ENCODE measurements at regions not wholly inside any gene's neighbourhood (a gene's known extent, or its start where the extent isn't known, plus 50 kb on each side); places are given as distances from the start of the nearest gene placed in this dataset.

GRCh38 chr13:80988391-80989151 is 647.6 kb upstream of the SPRY2 start:
- Histone ChIP-seq H3K4me1 (no peaks in the 10 kb centered on the region), H3K36me3 (no peaks in the 10 kb centered on the region), H3K4me3 (no peak overlapping the region), H3K27ac (no peak overlapping the region), H3K27me3 (no peaks in the 10 kb centered on the region), H3K9me3 (no peaks in the 10 kb centered on the region)
- ATAC-seq (no peak), FAIRE-seq (no peak), DNase-seq (no peak)
- intact Hi-C loops (cut with DNase I) = no loop called here
- TF ChIP-seq CTCF (IDR thresholded peaks at IDR 0.05) = no peak
- WGBS, 2 donors = 74 to 81% methylated on average over 6 of the region's 6 CpGs

GRCh38 chr13:80979035-80979641 is 638.2 kb upstream of the SPRY2 start:
- TF ChIP-seq CTCF (IDR thresholded peaks at IDR 0.05) = peak; percentile 67 to 87 (median 72)
- FAIRE-seq (peak; percentile 81), ATAC-seq (peak; percentile 80 to 90 (median 90)), DNase-seq (peak in 4 of 6 donors; percentile 15 to 56 (median 26))
- no peaks in the 10 kb centered on the region for H3K36me3 ChIP-seq
- no peak overlapping the region for H3K4me3 ChIP-seq
- no peaks in the 10 kb centered on the region for H3K27me3 ChIP-seq
- H3K27ac ChIP-seq = no peak overlapping the region
- 32 to 36% methylated on average over 9 of the region's 9 CpGs for WGBS, 2 donors
- no peaks in the 10 kb centered on the region for H3K9me3 ChIP-seq
- intact Hi-C loops (cut with DNase I) = no loop called here
- H3K4me1 ChIP-seq = no peaks in the 10 kb centered on the region

GRCh38 chr13:80977168-80977567 is 636.2 kb upstream of the SPRY2 start:
- DNase-seq = no peak
- WGBS, 2 donors = 74 to 79% methylated on average over 4 of the region's 4 CpGs
- no peak for ATAC-seq
- no peak overlapping the region for H3K27ac ChIP-seq
- H3K4me1 ChIP-seq = no peaks in the 10 kb centered on the region
- FAIRE-seq = no peak
- no peaks in the 10 kb centered on the region for H3K9me3 ChIP-seq
- TF ChIP-seq CTCF (IDR thresholded peaks at IDR 0.05) = no peak
- intact Hi-C loops (cut with DNase I) = no loop called here
- no peaks in the 10 kb centered on the region for H3K36me3 ChIP-seq
- H3K4me3 ChIP-seq = no peak overlapping the region
- H3K27me3 ChIP-seq = no peaks in the 10 kb centered on the region

- WGBS, 2 donors = 41 to 48% methylated on average over 4 of the region's 4 CpGs
- ATAC-seq (no peak), FAIRE-seq (no peak), DNase-seq (no peak)
- no peaks in the 10 kb centered on the region for H3K36me3 ChIP-seq
- intact Hi-C loops (cut with DNase I) = no loop called here
- no peak for TF ChIP-seq CTCF (IDR thresholded peaks at IDR 0.05)
- H3K4me1 ChIP-seq = no peaks in the 10 kb centered on the region
- H3K4me3 ChIP-seq = no peak overlapping the region
- H3K27ac ChIP-seq = no peak overlapping the region
- no peaks in the 10 kb centered on the region for H3K27me3 ChIP-seq
- H3K9me3 ChIP-seq = no peaks in the 10 kb centered on the region
These were observed 635.0 kb upstream of the SPRY2 start for GRCh38 chr13:80975903-80976302.

GRCh38 chr13:80973721-80974120 is 632.8 kb upstream of the SPRY2 start:
- FAIRE-seq (no peak), ATAC-seq (no peak), DNase-seq (no peak)
- no peaks in the 10 kb centered on the region for H3K4me1 ChIP-seq
- no peak overlapping the region for H3K4me3 ChIP-seq
- H3K36me3 ChIP-seq = no peaks in the 10 kb centered on the region
- WGBS, 2 donors = 93 to 96% methylated on average over 2 of the region's 2 CpGs
- no peaks in the 10 kb centered on the region for H3K27me3 ChIP-seq
- intact Hi-C loops (cut with DNase I) = no loop called here
- no peak overlapping the region for H3K27ac ChIP-seq
- no peaks in the 10 kb centered on the region for H3K9me3 ChIP-seq
- TF ChIP-seq CTCF (IDR thresholded peaks at IDR 0.05) = no peak

Measured in pancreas (tissue), 10 donors.